ENCODE measurements at regions not wholly inside any gene's neighbourhood (a gene's known extent, or its start where the extent isn't known, plus 50 kb on each side); places are given as distances from the start of the nearest gene placed in this dataset.

DNA sequence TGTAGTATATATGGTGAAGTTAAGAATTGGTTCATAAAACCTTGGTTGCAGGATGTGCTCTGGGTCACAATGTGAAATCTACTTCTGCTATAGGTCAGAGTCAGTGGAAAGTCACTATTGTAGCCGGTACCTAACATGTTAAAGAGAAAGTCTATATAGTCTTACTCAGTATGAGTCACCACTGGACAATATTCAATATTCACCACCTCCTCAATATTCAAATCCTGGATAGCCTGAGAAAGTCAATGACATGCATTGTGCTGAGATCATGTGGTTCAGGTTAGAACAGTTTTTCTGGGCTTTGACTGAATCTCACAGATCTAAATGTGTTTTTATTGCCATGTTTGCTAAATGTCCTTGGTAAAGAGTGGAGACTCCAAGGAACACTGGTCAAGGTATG, 108.8 kb downstream of the HMHB1 start:
- no peaks in the 10 kb centered on the region for H4K20me1 ChIP-seq (ENCODE audit: control insufficient read depth, insufficient read depth, insufficient read length)
- no peaks in the 10 kb centered on the region; the same call in 1 of the 2 replicates for H3K4me1 ChIP-seq (ENCODE audit: insufficient read depth, low read length)
- no peaks in the 10 kb centered on the region for H3K23me2 ChIP-seq (ENCODE audit: insufficient read length, low read depth, low read length, poor library complexity, severe bottlenecking)
- no peak overlapping the region for H2BK12ac ChIP-seq (ENCODE audit: insufficient read length, low read depth, low read length)
- no peak overlapping the region for H4K5ac ChIP-seq (ENCODE audit: insufficient read length, low read depth, low read length)
- H3K27ac Mint-ChIP-seq = no peak overlapping the region
- no peak overlapping the region for H4K91ac ChIP-seq (ENCODE audit: insufficient read length, low read depth, low read length)
- H3T11ph ChIP-seq (ENCODE audit: low read length) = no peak overlapping the region
- no peak overlapping the region for H3K27ac ChIP-seq (ENCODE audit: insufficient read length, low read depth, low read length)
- H2BK15ac ChIP-seq (ENCODE audit: low read depth, low read length) = no peak overlapping the region
- H3K14ac ChIP-seq (ENCODE audit: insufficient read depth, low read length) = no peak overlapping the region
- H2BK120ac ChIP-seq (ENCODE audit: low read depth, low read length, poor library complexity, severe bottlenecking) = no peak overlapping the region
- no peak overlapping the region for H3K9ac ChIP-seq (ENCODE audit: extremely low read depth, insufficient read length, low read length)
- no peaks in the 10 kb centered on the region for H3K27me3 ChIP-seq (ENCODE audit: insufficient read depth, low read length)
- no peaks in the 10 kb centered on the region for H3K27me3 Mint-ChIP-seq (ENCODE audit: low read depth)
- no peak overlapping the region for H3K18ac ChIP-seq (ENCODE audit: insufficient read length, low read depth, low read length)
- no peak overlapping the region for H2AK5ac ChIP-seq (ENCODE audit: insufficient read length, low read length)
- no peak overlapping the region for H2BK5ac ChIP-seq (ENCODE audit: insufficient read length, low read length)
- TF ChIP-seq, protein P1, sequence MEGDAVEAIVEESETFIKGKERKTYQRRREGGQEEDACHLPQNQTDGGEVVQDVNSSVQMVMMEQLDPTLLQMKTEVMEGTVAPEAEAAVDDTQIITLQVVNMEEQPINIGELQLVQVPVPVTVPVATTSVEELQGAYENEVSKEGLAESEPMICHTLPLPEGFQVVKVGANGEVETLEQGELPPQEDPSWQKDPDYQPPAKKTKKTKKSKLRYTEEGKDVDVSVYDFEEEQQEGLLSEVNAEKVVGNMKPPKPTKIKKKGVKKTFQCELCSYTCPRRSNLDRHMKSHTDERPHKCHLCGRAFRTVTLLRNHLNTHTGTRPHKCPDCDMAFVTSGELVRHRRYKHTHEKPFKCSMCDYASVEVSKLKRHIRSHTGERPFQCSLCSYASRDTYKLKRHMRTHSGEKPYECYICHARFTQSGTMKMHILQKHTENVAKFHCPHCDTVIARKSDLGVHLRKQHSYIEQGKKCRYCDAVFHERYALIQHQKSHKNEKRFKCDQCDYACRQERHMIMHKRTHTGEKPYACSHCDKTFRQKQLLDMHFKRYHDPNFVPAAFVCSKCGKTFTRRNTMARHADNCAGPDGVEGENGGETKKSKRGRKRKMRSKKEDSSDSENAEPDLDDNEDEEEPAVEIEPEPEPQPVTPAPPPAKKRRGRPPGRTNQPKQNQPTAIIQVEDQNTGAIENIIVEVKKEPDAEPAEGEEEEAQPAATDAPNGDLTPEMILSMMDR (conservative IDR thresholded peaks at IDR 0.05) = no peak
- H3K4me3 Mint-ChIP-seq = no peak overlapping the region
- H3K4me2 ChIP-seq (ENCODE audit: insufficient read depth, insufficient read length, low read length) = no peak overlapping the region
- H4K8ac ChIP-seq (replicated peaks; ENCODE audit: insufficient read length, low read depth, low read length) = no peak overlapping the region
- no peak overlapping the region for H3K23ac ChIP-seq (ENCODE audit: insufficient read length, low read depth, low read length)
- no peak for DNase-seq
- H2AFZ ChIP-seq (ENCODE audit: low read length) = no peak overlapping the region
- H3K36me3 Mint-ChIP-seq (ENCODE audit: insufficient read depth in 1 of 3, low read depth in 3 of 3) = no peaks in the 10 kb centered on the region
- no peak overlapping the region for H2BK20ac ChIP-seq (ENCODE audit: low read depth, low read length, poor library complexity, severe bottlenecking)
- H3K56ac ChIP-seq (ENCODE audit: insufficient read length, low read depth, low read length) = no peak overlapping the region
- no peaks in the 10 kb centered on the region for H3K9me3 ChIP-seq (ENCODE audit: control insufficient read depth, low read depth, low read length)
- H3K79me1 ChIP-seq (ENCODE audit: insufficient read depth, low read depth, low read length, poor library complexity, severe bottlenecking) = no peaks in the 10 kb centered on the region
- no CpG with 5 or more reads among the region's 1 CpG for WGBS (ENCODE audit: extremely low coverage, insufficient read length, low lambda C conversion rate)
- peaks cover 17 to 32% of the 10 kb centered on the region in 2 experiments for H3K4me1 Mint-ChIP-seq
- H3K79me2 ChIP-seq (ENCODE audit: insufficient read depth, low read length) = no peaks in the 10 kb centered on the region
- H3K4ac ChIP-seq (ENCODE audit: low read depth, low read length) = no peak overlapping the region
- H3K9me3 Mint-ChIP-seq = no peaks in the 10 kb centered on the region
